HG02884 (cell line): ENCODE measurements at regions not wholly inside any gene's neighbourhood (a gene's known extent, or its start where the extent isn't known, plus 50 kb on each side); places are given as distances from the start of the nearest gene placed in this dataset.
"Not testable (repeated sequence)": the region's sequence is repeated elsewhere in the genome, so short reads cannot be mapped to it uniquely, and the experiment has no call there.

Source experiments
- ATAC-seq: cut with Tn5 transposase; IDR thresholded peaks from one replicate; pipeline ENCODE4 v1.9.1; 2021; ENCODE audit warnings: mild to moderate bottlenecking, moderate library complexity; ENCODE audit not compliant: unreplicated experiment

GRCh38 chrY:24517340-24517739 is 100.5 kb upstream of the BPY2B start:
- not testable (repeated sequence) for ATAC-seq

- ATAC-seq = peak; percentile 96
These were observed 96.1 kb upstream of the BPY2B start for GRCh38 chrY:24521686-24522085.

GRCh38 chrY:24537247-24537970 is 80.4 kb upstream of the BPY2B start:
- not testable (repeated sequence) for ATAC-seq

DNA sequence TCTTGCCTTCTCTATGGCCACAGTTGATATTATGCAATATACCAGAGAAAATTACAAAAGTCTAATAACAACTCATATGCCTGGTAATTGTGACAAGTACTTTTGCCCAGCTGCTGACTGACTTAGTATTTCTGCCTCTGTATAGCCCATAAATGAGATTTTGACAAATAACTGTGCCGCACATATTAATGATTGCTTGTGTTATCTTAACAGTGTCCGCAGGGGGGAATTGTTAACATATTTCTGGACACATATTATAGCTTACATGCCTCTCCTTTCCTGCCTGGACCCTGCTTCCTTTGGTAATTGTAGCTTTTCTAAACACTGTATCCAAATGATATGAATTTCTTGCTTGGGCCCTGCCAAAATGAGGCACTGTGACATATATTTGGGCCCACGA is 69.0 kb upstream of the BPY2B start:
- ATAC-seq = not testable (repeated sequence)

DNA sequence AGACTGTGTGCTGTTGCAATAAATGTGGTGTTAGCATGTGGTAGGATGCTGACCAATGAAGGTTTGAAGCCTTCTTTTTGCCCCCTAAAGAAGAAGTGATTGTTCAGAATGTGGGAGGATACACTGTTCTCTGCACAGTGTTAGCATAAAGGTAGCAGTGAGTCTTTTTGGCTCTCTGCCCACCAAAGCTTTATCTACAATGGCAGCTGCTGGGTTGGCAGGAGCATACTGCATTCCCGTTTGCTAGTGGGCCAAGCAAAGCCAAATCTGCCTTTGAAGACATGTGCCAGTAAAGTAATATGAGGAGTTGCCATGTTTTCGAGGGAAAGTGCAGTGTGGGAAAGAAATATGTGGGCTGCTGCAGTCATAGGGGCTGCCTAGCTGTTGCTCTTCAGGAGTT is 56.4 kb upstream of the BPY2B start:
- ATAC-seq = not testable (repeated sequence)
